ENCODE measurements at regions not wholly inside any gene's neighbourhood (a gene's known extent, or its start where the extent isn't known, plus 50 kb on each side); places are given as distances from the start of the nearest gene placed in this dataset.

GRCh38 chr6:147136057-147136456 is 68.2 kb upstream of the STXBP5 start:
- DNase-seq, result no peak

- no peak for DNase-seq
Observed at GRCh38 chr6:147137986-147138385, 66.2 kb upstream of the STXBP5 start.

GRCh38 chr6:147138835-147139234 is 65.4 kb upstream of the STXBP5 start:
- no peak for DNase-seq

- DNase-seq, result peak; percentile 44 to 53
Observed at GRCh38 chr6:147141711-147142308, 62.4 kb upstream of the STXBP5 start.

GRCh38 chr6:147142684-147143245 is 61.5 kb upstream of the STXBP5 start:
- DNase-seq, result no peak

- DNase-seq, result no peak
Observed at GRCh38 chr6:147149092-147149491, 55.1 kb upstream of the STXBP5 start.

- DNase-seq, result no peak
Observed at GRCh38 chr6:147149826-147150225, 54.4 kb upstream of the STXBP5 start.

- no peak for DNase-seq
Observed at GRCh38 chr6:147150293-147150692, 53.9 kb upstream of the STXBP5 start.
